GM13976 (cell line): ENCODE measurements at regions not wholly inside any gene's neighbourhood (a gene's known extent, or its start where the extent isn't known, plus 50 kb on each side); places are given as distances from the start of the nearest gene placed in this dataset.

Experiments
- DNase-seq: peaks from one replicate; pipeline ENCODE4 v3.0.0; 2012; ENCODE audit warnings: low spot score
- CTCF ChIP-seq: IDR thresholded peaks from 2 replicates; pipeline ENCODE4 v1.5.1; 2012; ENCODE audit warnings: borderline replicate concordance, mild to moderate bottlenecking; ENCODE audit not compliant: insufficient read depth; ENCODE audit errors: extremely low read depth, missing control alignments, control extremely low read depth
- in situ Hi-C: fragments of 300-500 bp; cut with MboI; formaldehyde crosslinking; loops from one replicate; pipeline ENCODE4 v1.12.0; 2022; ENCODE audit warnings: low sequenced_read_pairs, mixed read lengths, inconsistent platforms; ENCODE audit not compliant: unreplicated experiment

DNA sequence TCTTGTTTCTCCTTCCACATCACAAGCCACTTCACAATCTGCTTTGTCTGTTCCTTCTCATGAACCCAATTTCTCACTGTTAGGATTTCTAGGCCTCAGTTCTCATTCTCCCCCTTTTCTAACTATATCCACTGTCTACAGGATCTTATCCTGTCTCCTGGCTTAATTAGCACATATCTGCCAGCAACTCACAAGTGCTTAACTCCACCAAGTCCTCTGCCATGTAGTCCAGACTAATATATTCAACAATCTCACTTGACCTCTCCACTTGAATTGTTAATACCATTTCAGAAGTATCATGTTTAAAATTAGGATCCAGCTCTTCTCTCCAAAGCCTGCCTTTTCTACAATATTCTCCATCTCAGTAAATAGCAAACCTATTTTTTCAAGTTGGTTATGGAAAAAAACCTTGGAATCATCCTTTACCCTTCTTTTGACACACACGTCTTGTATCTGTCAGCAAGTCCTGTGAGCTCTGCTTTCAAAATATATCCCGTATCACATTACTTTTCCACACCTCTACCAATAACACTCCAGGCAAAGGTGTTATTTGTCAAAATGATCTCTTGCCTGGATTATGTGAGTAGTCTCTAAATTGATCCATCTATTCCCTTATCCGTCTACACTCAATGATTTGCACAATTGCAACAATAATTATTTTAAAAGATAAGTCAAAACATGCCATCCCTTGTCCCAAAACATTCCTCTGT, 127.2 kb upstream of the SLIT2 start:
- DNase-seq = no peak
- in situ Hi-C loops = no loop called here
- TF ChIP-seq CTCF = no peak

- no peak for DNase-seq
Observed at GRCh38 chr4:20122198-20122988, 129.3 kb upstream of the SLIT2 start.

GRCh38 chr4:20119141-20119540, 132.6 kb upstream of the SLIT2 start:
- in situ Hi-C loops = no loop called here

More at GRCh38 chr4:20122198-20122988, 129.3 kb upstream of the SLIT2 start:
- in situ Hi-C loops = no loop called here
- TF ChIP-seq CTCF = no peak

GRCh38 chr4:20109391-20109790, 142.3 kb upstream of the SLIT2 start:
- in situ Hi-C loops = no loop called here
- no peak for DNase-seq
- no peak for TF ChIP-seq CTCF

More at GRCh38 chr4:20119141-20119540, 132.6 kb upstream of the SLIT2 start:
- TF ChIP-seq CTCF = no peak
- DNase-seq = no peak

- in situ Hi-C loops = no loop called here
- DNase-seq = no peak
- TF ChIP-seq CTCF = no peak
Observed at GRCh38 chr4:20106921-20107320, 144.8 kb upstream of the SLIT2 start.

- TF ChIP-seq CTCF = no peak
- no peak for DNase-seq
- in situ Hi-C loops = no loop called here
Observed at GRCh38 chr4:20101831-20102230, 149.9 kb upstream of the SLIT2 start.

DNA sequence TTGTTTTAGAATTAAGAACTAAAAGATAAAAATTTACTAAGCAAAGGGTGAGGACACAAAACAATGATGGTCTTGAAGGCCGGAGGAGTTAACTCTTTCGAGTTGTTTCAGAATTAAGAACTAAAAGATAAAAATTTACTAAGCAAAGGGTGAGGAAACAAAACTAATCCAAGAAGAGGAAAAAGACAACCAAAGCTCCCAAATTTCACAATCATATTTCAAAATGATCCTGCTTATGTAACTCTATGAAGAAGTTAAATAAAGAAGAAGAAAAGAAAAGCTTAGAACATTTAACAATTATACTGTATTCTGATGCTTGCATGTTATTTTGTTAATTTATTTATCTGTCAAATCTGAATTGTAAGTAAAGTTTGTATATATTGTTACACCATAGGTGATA, 154.8 kb upstream of the SLIT2 start:
- in situ Hi-C loops = no loop called here
- DNase-seq = no peak
- TF ChIP-seq CTCF = no peak
